ENCODE measurements at regions not wholly inside any gene's neighbourhood (a gene's known extent, or its start where the extent isn't known, plus 50 kb on each side); places are given as distances from the start of the nearest gene placed in this dataset.

DNA sequence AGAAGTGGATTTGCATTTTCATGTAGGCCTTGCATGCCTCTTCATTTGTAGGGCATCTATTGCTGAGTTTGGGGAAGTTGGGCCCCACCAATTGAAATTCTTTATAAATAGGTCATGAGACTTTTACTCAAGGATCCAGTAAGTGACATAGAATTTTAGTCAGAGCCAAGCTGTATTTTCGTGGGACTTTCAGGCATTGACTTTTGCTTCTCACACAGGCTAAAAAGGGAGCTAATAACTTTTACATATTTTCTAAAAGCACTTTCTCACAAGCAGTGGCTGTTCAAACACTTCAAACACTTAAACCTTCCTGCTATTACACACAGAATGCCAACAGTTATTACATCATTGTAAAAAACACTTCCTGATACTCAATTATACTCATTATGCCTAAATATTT, 260.5 kb downstream of the MSRB3 start:
- CTCF ChIA-PET: no interaction called here
- peaks cover 38% of the 10 kb centered on the region for H3K4me1 ChIP-seq (ENCODE audit: control insufficient read depth, extremely low read depth, insufficient read depth, low read length)
- H2AFZ ChIP-seq (ENCODE audit: low read depth, low read length): no peak overlapping the region
- H3K9ac ChIP-seq (replicated peaks; ENCODE audit: extremely low read depth, insufficient read depth, low read length): no peak overlapping the region
- H3K9me1 ChIP-seq (replicated peaks; ENCODE audit: control insufficient read depth, extremely low read depth, insufficient read depth, low read length): no peaks in the 10 kb centered on the region
- intact Hi-C loops (cut with micrococcal nuclease): loop anchor here (5.0 to 10.0 kb wide), 3 partner anchors 343 to 644 kb away; no protein-coding TSS in a partner anchor
- POLR2A ChIA-PET: no interaction called here
- no peak for DNase-seq (ENCODE audit: low read depth, low spot score)
- no TSS peak for BruUV-seq (replicated peaks)
- no peak overlapping the region for H3K4me2 ChIP-seq (ENCODE audit: insufficient read depth, low read length)
- TF ChIP-seq POLR2A (IDR thresholded peaks at IDR 0.05; ENCODE audit: low read depth, low read length): no peak
- no peak for TF ChIP-seq POLR2AphosphoS5 (IDR thresholded peaks at IDR 0.05; ENCODE audit: insufficient read depth, low read depth, low read length)
- no peak for TF ChIP-seq FOS (IDR thresholded peaks at IDR 0.05; ENCODE audit: borderline replicate concordance, insufficient read depth, low read length)
- no peak overlapping the region for H3K27ac ChIP-seq (ENCODE audit: insufficient read depth, low read depth, low read length)
- H3K4me3 ChIP-seq (replicated peaks in 1 of 3; ENCODE audit: insufficient read depth in 1 of 3, low read depth in 1 of 3, low read length in 3 of 3): no peak overlapping the region
- H3K79me2 ChIP-seq (ENCODE audit: control insufficient read depth, insufficient read depth, low read length): no peaks in the 10 kb centered on the region
- H4K20me1 ChIP-seq (replicated peaks; ENCODE audit: control insufficient read depth, extremely low read depth, insufficient read depth, low read length): no peaks in the 10 kb centered on the region
- peaks cover 6% of the 10 kb centered on the region for H3K9me3 ChIP-seq (replicated peaks; ENCODE audit: control insufficient read depth, insufficient read depth, low read length)
- dilution Hi-C loops (cut with MboI; ENCODE audit: extremely low pct_ligation_motif_present, low sequenced_read_pairs): no loop called here
- no peaks in the 10 kb centered on the region for H3K36me3 ChIP-seq (ENCODE audit: control insufficient read depth in 2 of 2, extremely low read depth in 1 of 2, insufficient read depth in 2 of 2, low read length in 2 of 2)
- no peak for FAIRE-seq
- no peaks in the 10 kb centered on the region for H3K27me3 ChIP-seq (ENCODE audit: control insufficient read depth in 2 of 2, insufficient read depth in 2 of 2, low read length in 2 of 2)

DNA sequence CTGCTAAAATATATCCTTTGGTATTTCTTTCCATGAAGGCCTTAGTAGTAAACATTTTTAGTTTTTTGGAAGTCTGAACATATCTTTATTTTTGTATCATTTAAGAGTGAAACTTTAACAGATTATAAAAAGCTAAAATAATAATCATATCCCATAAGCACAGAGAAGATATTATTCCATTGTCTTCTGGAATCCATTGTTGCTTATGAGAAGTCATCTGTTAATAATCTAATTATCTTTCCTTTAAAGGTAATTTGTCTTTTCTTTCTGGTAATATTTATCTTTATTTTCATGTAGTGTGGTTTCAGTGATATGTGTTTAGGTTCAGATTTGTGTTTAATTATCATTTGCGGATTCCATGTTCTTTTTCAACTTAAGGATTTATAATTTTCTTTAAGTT, 261.7 kb downstream of the MSRB3 start:
- H3K9ac ChIP-seq (replicated peaks; ENCODE audit: extremely low read depth, insufficient read depth, low read length): no peak overlapping the region
- intact Hi-C loops (cut with micrococcal nuclease): no loop called here

More for the DNA sequence above, 261.7 kb downstream of the MSRB3 start:
- Histone ChIP-seq H3K27me3 (ENCODE audit: control insufficient read depth in 2 of 2, insufficient read depth in 2 of 2, low read length in 2 of 2) (no peaks in the 10 kb centered on the region), H3K4me1 (ENCODE audit: control insufficient read depth, extremely low read depth, insufficient read depth, low read length) (peaks cover 27% of the 10 kb centered on the region), H3K9me3 (replicated peaks; ENCODE audit: control insufficient read depth, insufficient read depth, low read length) (peaks cover 6% of the 10 kb centered on the region), H3K4me3 (replicated peaks in 1 of 3; ENCODE audit: insufficient read depth in 1 of 3, low read depth in 1 of 3, low read length in 3 of 3) (no peak overlapping the region), H2AFZ (ENCODE audit: low read depth, low read length) (no peak overlapping the region), H4K20me1 (replicated peaks; ENCODE audit: control insufficient read depth, extremely low read depth, insufficient read depth, low read length) (no peaks in the 10 kb centered on the region), H3K27ac (ENCODE audit: insufficient read depth, low read depth, low read length) (no peak overlapping the region), H3K9me1 (replicated peaks; ENCODE audit: control insufficient read depth, extremely low read depth, insufficient read depth, low read length) (no peaks in the 10 kb centered on the region), H3K4me2 (ENCODE audit: insufficient read depth, low read length) (no peak overlapping the region), H3K36me3 (ENCODE audit: control insufficient read depth in 2 of 2, extremely low read depth in 1 of 2, insufficient read depth in 2 of 2, low read length in 2 of 2) (no peaks in the 10 kb centered on the region), H3K79me2 (ENCODE audit: control insufficient read depth, insufficient read depth, low read length) (no peaks in the 10 kb centered on the region)
- no peak for TF ChIP-seq POLR2AphosphoS5 (IDR thresholded peaks at IDR 0.05; ENCODE audit: insufficient read depth, low read depth, low read length)
- TF ChIP-seq, protein P1, sequence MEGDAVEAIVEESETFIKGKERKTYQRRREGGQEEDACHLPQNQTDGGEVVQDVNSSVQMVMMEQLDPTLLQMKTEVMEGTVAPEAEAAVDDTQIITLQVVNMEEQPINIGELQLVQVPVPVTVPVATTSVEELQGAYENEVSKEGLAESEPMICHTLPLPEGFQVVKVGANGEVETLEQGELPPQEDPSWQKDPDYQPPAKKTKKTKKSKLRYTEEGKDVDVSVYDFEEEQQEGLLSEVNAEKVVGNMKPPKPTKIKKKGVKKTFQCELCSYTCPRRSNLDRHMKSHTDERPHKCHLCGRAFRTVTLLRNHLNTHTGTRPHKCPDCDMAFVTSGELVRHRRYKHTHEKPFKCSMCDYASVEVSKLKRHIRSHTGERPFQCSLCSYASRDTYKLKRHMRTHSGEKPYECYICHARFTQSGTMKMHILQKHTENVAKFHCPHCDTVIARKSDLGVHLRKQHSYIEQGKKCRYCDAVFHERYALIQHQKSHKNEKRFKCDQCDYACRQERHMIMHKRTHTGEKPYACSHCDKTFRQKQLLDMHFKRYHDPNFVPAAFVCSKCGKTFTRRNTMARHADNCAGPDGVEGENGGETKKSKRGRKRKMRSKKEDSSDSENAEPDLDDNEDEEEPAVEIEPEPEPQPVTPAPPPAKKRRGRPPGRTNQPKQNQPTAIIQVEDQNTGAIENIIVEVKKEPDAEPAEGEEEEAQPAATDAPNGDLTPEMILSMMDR (IDR thresholded peaks at IDR 0.05; ENCODE audit: extremely low read depth in 1 of 2, insufficient read depth in 1 of 2, low read depth in 1 of 2, low read length in 2 of 2): no peak
- no peak for TF ChIP-seq MAX (IDR thresholded peaks at IDR 0.05; ENCODE audit: insufficient read depth, insufficient read length)
- TF ChIP-seq MYC (IDR thresholded peaks at IDR 0.05; ENCODE audit: low read depth, low read length): no peak
- TF ChIP-seq GATA2 (IDR thresholded peaks at IDR 0.05; ENCODE audit: insufficient read depth, insufficient read length, low read depth, low read length): no peak
- TF ChIP-seq EZH2 (IDR thresholded peaks at IDR 0.05; ENCODE audit: borderline replicate concordance, low read depth, low read length, severe bottlenecking): no peak
- no peak for TF ChIP-seq JUN (IDR thresholded peaks at IDR 0.05; ENCODE audit: borderline replicate concordance, insufficient read depth, insufficient read length, low read depth)
- no peak for TF ChIP-seq POLR2A (IDR thresholded peaks at IDR 0.05; ENCODE audit: low read depth, low read length)
- TF ChIP-seq FOS (IDR thresholded peaks at IDR 0.05; ENCODE audit: borderline replicate concordance, insufficient read depth, low read length): no peak
- POLR2A ChIA-PET: no interaction called here
- no peak for FAIRE-seq
- DNase-seq (ENCODE audit: low read depth, low spot score): no peak
- dilution Hi-C loops (cut with MboI; ENCODE audit: extremely low pct_ligation_motif_present, low sequenced_read_pairs): no loop called here
- no TSS peak for BruUV-seq (replicated peaks)
- CTCF ChIA-PET: no interaction called here
